WTC11 (cell line): ENCODE measurements at regions not wholly inside any gene's neighbourhood (a gene's known extent, or its start where the extent isn't known, plus 50 kb on each side); places are given as distances from the start of the nearest gene placed in this dataset.

Experiments
- ATAC-seq: fragments of 200-7000 bp; cut with Tn5 transposase; 2 replicates; pipeline ENCODE4 v1.10.0; 2021; ENCODE audit warnings: mild to moderate bottlenecking, moderate library complexity
- CTCF ChIA-PET: fragments of 300-600 bp; sonication (Branson Sonifier 250); formaldehyde crosslinking; loops from one replicate; lab custom pipeline; 2021; ENCODE audit warnings: antibody characterized with exemption; lab: Charles Lee
- POLR2A ChIA-PET: fragments of 350-600 bp; sonication (Branson Sonifier 250); formaldehyde crosslinking; loops from one replicate; lab custom pipeline; 2021; ENCODE audit warnings: antibody characterized with exemption; lab: Charles Lee
- DNase-seq: peaks from one replicate; pipeline ENCODE4 v3.0.0; 2021; ENCODE audit warnings: low spot score
- H3K27ac Mint-ChIP-seq: 2 replicates; pipeline ENCODE4 v1.8.0; 2021; ENCODE audit warnings: mixed read lengths
- H3K27me3 Mint-ChIP-seq: 2 replicates; pipeline ENCODE4 v1.8.0; 2021; ENCODE audit warnings: low read depth, mild to moderate bottlenecking, moderate library complexity, mixed read lengths
- H3K36me3 Mint-ChIP-seq: 2 replicates; pipeline ENCODE4 v1.8.0; 2021; ENCODE audit warnings: mixed read lengths
- H3K4me1 Mint-ChIP-seq: 2 replicates; pipeline ENCODE4 v1.8.0; 2022; ENCODE audit warnings: mixed read lengths
- H3K4me3 Mint-ChIP-seq: 2 replicates; pipeline ENCODE4 v1.8.0; 2021; ENCODE audit warnings: mild to moderate bottlenecking, moderate library complexity, mixed read lengths
- H3K9me3 Mint-ChIP-seq: 2 replicates; pipeline ENCODE4 v1.8.0; 2021; ENCODE audit warnings: mixed read lengths
- ATF1 ChIP-seq: sonication (generic); formaldehyde crosslinking; IDR thresholded peaks from 2 replicates; pipeline ENCODE4 v1.8.1; 2023; ENCODE audit warnings: mild to moderate bottlenecking, moderate library complexity, missing genetic modification reagents
- ATF2 ChIP-seq: sonication (generic); formaldehyde crosslinking; IDR thresholded peaks from 2 replicates; pipeline ENCODE4 v1.8.1; 2022; ENCODE audit warnings: low read depth, missing genetic modification reagents, borderline replicate concordance
- ATF3 ChIP-seq: sonication (generic); formaldehyde crosslinking; conservative IDR thresholded peaks from 2 replicates; pipeline ENCODE4 v1.8.1; 2022; ENCODE audit warnings: mild to moderate bottlenecking, missing genetic modification reagents
- ATF6 ChIP-seq: sonication (generic); formaldehyde crosslinking; IDR thresholded peaks from 2 replicates; pipeline ENCODE4 v1.8.1; 2023; ENCODE audit warnings: mild to moderate bottlenecking, missing genetic modification reagents
- ETV6 ChIP-seq: sonication (generic); formaldehyde crosslinking; IDR thresholded peaks from 2 replicates; pipeline ENCODE4 v1.8.1; 2022; ENCODE audit warnings: mild to moderate bottlenecking, missing genetic modification reagents
- FOXJ3 ChIP-seq: sonication (generic); formaldehyde crosslinking; IDR thresholded peaks from 2 replicates; pipeline ENCODE4 v1.9.0; 2021; ENCODE audit warnings: missing genetic modification reagents, mild to moderate bottlenecking, borderline replicate concordance
- FOXK1 ChIP-seq: sonication (generic); formaldehyde crosslinking; IDR thresholded peaks from 2 replicates; pipeline ENCODE4 v1.8.0; 2022; ENCODE audit warnings: mild to moderate bottlenecking, moderate library complexity, missing genetic modification reagents
- FOXP1 ChIP-seq: sonication (generic); formaldehyde crosslinking; IDR thresholded peaks from 2 replicates; pipeline ENCODE4 v1.8.0; 2022; ENCODE audit warnings: missing genetic modification reagents, mild to moderate bottlenecking, moderate library complexity, borderline replicate concordance
- HMGA2 ChIP-seq: fragments of 250-450 bp; sonication (Bioruptor Pico); IDR thresholded peaks from 2 replicates; pipeline ENCODE4 v1.4.0; 2021; ENCODE audit warnings: mild to moderate bottlenecking, moderate library complexity
- IRF2 ChIP-seq: sonication (generic); formaldehyde crosslinking; IDR thresholded peaks from 2 replicates; pipeline ENCODE4 v1.8.0; 2022; ENCODE audit warnings: low read depth, missing genetic modification reagents, borderline replicate concordance
- NFE2L1 ChIP-seq: sonication (generic); formaldehyde crosslinking; IDR thresholded peaks from 2 replicates; pipeline ENCODE4 v1.8.1; 2023; ENCODE audit warnings: missing genetic modification reagents
- NFYB ChIP-seq: sonication (generic); formaldehyde crosslinking; conservative IDR thresholded peaks from 2 replicates; pipeline ENCODE4 v1.8.0; 2022; ENCODE audit warnings: low read depth, missing genetic modification reagents
- NR1H2 ChIP-seq: sonication (generic); formaldehyde crosslinking; IDR thresholded peaks from 2 replicates; pipeline ENCODE4 v1.9.0; 2021; ENCODE audit warnings: mild to moderate bottlenecking, moderate library complexity, missing genetic modification reagents
- PRRX2 ChIP-seq: fragments of 250-450 bp; sonication (Bioruptor Pico); IDR thresholded peaks from 2 replicates; pipeline ENCODE4 v1.8.0; 2021; ENCODE audit warnings: mild to moderate bottlenecking
- RELA ChIP-seq: sonication (generic); formaldehyde crosslinking; IDR thresholded peaks from 2 replicates; pipeline ENCODE4 v1.8.1; 2022; ENCODE audit warnings: missing genetic modification reagents, mild to moderate bottlenecking, borderline replicate concordance
- SMAD3 ChIP-seq: sonication (generic); formaldehyde crosslinking; IDR thresholded peaks from 2 replicates; pipeline ENCODE4 v1.8.0; 2022; ENCODE audit warnings: missing genetic modification reagents, mild to moderate bottlenecking, borderline replicate concordance
- SMAD4 ChIP-seq: sonication (generic); formaldehyde crosslinking; IDR thresholded peaks from 2 replicates; pipeline ENCODE4 v1.8.0; 2022; ENCODE audit warnings: mild to moderate bottlenecking, missing genetic modification reagents
- TCF7 ChIP-seq: sonication (generic); formaldehyde crosslinking; IDR thresholded peaks from 2 replicates; pipeline ENCODE4 v1.8.0; 2022; ENCODE audit warnings: mild to moderate bottlenecking, low read depth, missing genetic modification reagents, moderate library complexity
- USF2 ChIP-seq: sonication (generic); formaldehyde crosslinking; IDR thresholded peaks from 2 replicates; pipeline ENCODE4 v1.8.1; 2023; ENCODE audit warnings: mild to moderate bottlenecking, missing genetic modification reagents, moderate library complexity
- ZSCAN18 ChIP-seq: fragments of 250-450 bp; sonication (Bioruptor Pico); IDR thresholded peaks from 2 replicates; pipeline ENCODE4 v2.1.2; 2022; ENCODE audit warnings: mild to moderate bottlenecking, moderate library complexity
- TF ChIP-seq, protein P1 (sequence below): fragments of 250-450 bp; sonication (Bioruptor Pico); IDR thresholded peaks from 2 replicates; pipeline ENCODE4 v1.8.0; 2021; ENCODE audit warnings: mild to moderate bottlenecking
- TF ChIP-seq, protein P2 (sequence below): sonication (generic); formaldehyde crosslinking; IDR thresholded peaks from 2 replicates; pipeline ENCODE4 v1.8.0; 2022; ENCODE audit warnings: mild to moderate bottlenecking, missing genetic modification reagents

DNA sequence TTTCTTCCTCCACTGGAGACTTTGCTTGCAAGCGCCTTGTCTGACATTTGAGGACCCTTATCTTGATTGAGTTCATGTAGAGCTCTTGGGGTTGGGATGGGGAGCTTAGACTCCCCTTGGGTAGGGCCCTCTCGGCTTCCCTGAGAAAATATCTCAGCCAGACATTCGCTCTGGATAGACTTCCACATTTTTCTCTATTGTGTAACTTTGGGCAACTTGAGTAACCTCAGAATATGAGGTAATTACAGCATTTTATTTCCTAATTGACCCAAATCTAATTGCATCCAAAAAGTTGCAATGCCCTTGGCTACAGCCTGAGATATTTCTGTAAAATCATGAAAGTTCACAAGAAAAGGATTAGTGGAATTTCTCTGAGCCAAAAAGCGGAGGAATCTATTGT, 102.8 kb upstream of the MXRA5 start:
- ChIA-PET CTCF (no interaction called here), POLR2A (no interaction called here)
- Mint-ChIP-seq H3K4me3 (no peak overlapping the region), H3K27ac (no peak overlapping the region), H3K4me1 (no peaks in the 10 kb centered on the region), H3K27me3 (no peaks in the 10 kb centered on the region), H3K36me3 (no peaks in the 10 kb centered on the region), H3K9me3 (no peaks in the 10 kb centered on the region)
- no peak for ATAC-seq
- no peak for DNase-seq
- no peak for TF ChIP-seq NR1H2 (CRISPR knock-in tag)
- TF ChIP-seq PRRX2 (CRISPR knock-in tag) = no peak
- TF ChIP-seq FOXJ3 (CRISPR knock-in tag) = no peak
- TF ChIP-seq, protein P1, sequence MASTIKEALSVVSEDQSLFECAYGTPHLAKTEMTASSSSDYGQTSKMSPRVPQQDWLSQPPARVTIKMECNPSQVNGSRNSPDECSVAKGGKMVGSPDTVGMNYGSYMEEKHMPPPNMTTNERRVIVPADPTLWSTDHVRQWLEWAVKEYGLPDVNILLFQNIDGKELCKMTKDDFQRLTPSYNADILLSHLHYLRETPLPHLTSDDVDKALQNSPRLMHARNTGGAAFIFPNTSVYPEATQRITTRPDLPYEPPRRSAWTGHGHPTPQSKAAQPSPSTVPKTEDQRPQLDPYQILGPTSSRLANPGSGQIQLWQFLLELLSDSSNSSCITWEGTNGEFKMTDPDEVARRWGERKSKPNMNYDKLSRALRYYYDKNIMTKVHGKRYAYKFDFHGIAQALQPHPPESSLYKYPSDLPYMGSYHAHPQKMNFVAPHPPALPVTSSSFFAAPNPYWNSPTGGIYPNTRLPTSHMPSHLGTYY (CRISPR knock-in tag) = no peak

GRCh38 chrX:3448563-3448962, 102.1 kb upstream of the MXRA5 start:
- ATAC-seq = no peak
- no peak for TF ChIP-seq ETV6 (CRISPR knock-in tag)
- TF ChIP-seq HMGA2 (CRISPR knock-in tag) = no peak
- TF ChIP-seq ATF2 (CRISPR knock-in tag) = no peak
- TF ChIP-seq USF2 (CRISPR knock-in tag) = no peak
- no peak for TF ChIP-seq FOXP1 (CRISPR knock-in tag)
- no peak for TF ChIP-seq NFE2L1 (CRISPR knock-in tag)
- TF ChIP-seq SMAD3 (CRISPR knock-in tag) = no peak
- TF ChIP-seq, protein P2, sequence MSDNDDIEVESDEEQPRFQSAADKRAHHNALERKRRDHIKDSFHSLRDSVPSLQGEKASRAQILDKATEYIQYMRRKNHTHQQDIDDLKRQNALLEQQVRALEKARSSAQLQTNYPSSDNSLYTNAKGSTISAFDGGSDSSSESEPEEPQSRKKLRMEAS = no peak
- TF ChIP-seq ATF1 = no peak
- no peak for TF ChIP-seq NR1H2 (CRISPR knock-in tag)
- TF ChIP-seq FOXK1 (CRISPR knock-in tag) = no peak
- no peak for TF ChIP-seq IRF2
- no peak for TF ChIP-seq ZSCAN18
- TF ChIP-seq ATF3 = no peak
- no peak for TF ChIP-seq ATF6 (CRISPR knock-in tag)
- TF ChIP-seq SMAD4 (CRISPR knock-in tag) = no peak
- TF ChIP-seq RELA (CRISPR knock-in tag) = no peak
- TF ChIP-seq TCF7 (CRISPR knock-in tag) = no peak
- no peak for TF ChIP-seq NFYB (CRISPR knock-in tag)
- H3K36me3 Mint-ChIP-seq = no peaks in the 10 kb centered on the region
- no peaks in the 10 kb centered on the region for H3K4me1 Mint-ChIP-seq
- POLR2A ChIA-PET = no interaction called here
- DNase-seq = no peak
- H3K4me3 Mint-ChIP-seq = no peak overlapping the region
- CTCF ChIA-PET = no interaction called here
- no peak overlapping the region for H3K27ac Mint-ChIP-seq
- H3K27me3 Mint-ChIP-seq = no peaks in the 10 kb centered on the region
- no peaks in the 10 kb centered on the region for H3K9me3 Mint-ChIP-seq
